Adrenal gland (tissue), 9 donors: ENCODE measurements at regions not wholly inside any gene's neighbourhood (a gene's known extent, or its start where the extent isn't known, plus 50 kb on each side); places are given as distances from the start of the nearest gene placed in this dataset.

Experiments
- DNase-seq, 7 donors: peaks; one replicate each; pipeline ENCODE4 v3.0.0-alpha.2; 2019 to 2020
- H3K27ac ChIP-seq, 5 donors: fragments of 200-600 bp; sonication (generic) in 4 of 5; 1 replicate in 3 of 5; 2 replicates in 2 of 5; pipeline versions ENCODE4 v1.5.1 to v1.8.0; 2016 to 2020; ENCODE audit warnings: mild to moderate bottlenecking in 1 of 5
- H3K27me3 ChIP-seq: fragments of 200-600 bp; 2 replicates; pipeline ENCODE4 v1.8.0; 2021
- H3K36me3 ChIP-seq, 2 donors: fragments of 200-600 bp; replicated peaks in 1 of 2; 1 replicate in 1 of 2; 2 replicates in 1 of 2; pipeline versions ENCODE4 v1.5.1 to v1.8.0; 2018 to 2022
- H3K4me1 ChIP-seq, 2 donors: fragments of 200-600 bp; replicated peaks in 1 of 2; 1 replicate in 1 of 2; 2 replicates in 1 of 2; pipeline versions ENCODE4 v1.5.1 to v1.8.0; 2018 to 2021
- H3K4me3 ChIP-seq, 4 donors: fragments of 200-600 bp; sonication (generic) in 3 of 4; one replicate each; pipeline ENCODE4 v1.5.1; 2016 to 2018
- H3K9me3 ChIP-seq, 3 donors: fragments of 200-600 bp; sonication (generic) in 1 of 3; replicated peaks in 1 of 3; 1 replicate in 2 of 3; 2 replicates in 1 of 3; pipeline versions ENCODE4 v1.5.1 to v1.8.0; 2016 to 2021
- CTCF ChIP-seq, 6 experiments: fragments of 450-650 bp in 4 of 6; fragments of 200-600 bp in 2 of 6; sonication (generic) in 1 of 6; IDR thresholded peaks; 1 replicate in 5 of 6; 2 replicates in 1 of 6; pipeline versions ENCODE4 v1.5.1 to v1.8.0; 2016 to 2021; ENCODE audit warnings: antibody characterized with exemption in 6 of 6, mild to moderate bottlenecking in 2 of 6, moderate library complexity in 1 of 6
- POLR2A ChIP-seq, 2 donors: fragments of 450-650 bp; IDR thresholded peaks; one replicate each; pipeline ENCODE4 v1.6.1; 2017; ENCODE audit warnings: antibody characterized with exemption in 2 of 2, mild to moderate bottlenecking in 2 of 2, moderate library complexity in 1 of 2
- WGBS, 4 donors: extraction: QIAGEN DNeasy Blood & Tissue Kit in 2 of 4; methylation state at CpG; one replicate each; pipeline versions ENCODE4 v1.1.5 to v1.1.7; 2013 to 2017; 5-methylcytosine and 5-hydroxymethylcytosine counted together
- intact Hi-C, 2 donors: fragments of 100-400 bp; cut with DNase I; formaldehyde crosslinking; loops; one replicate each; pipeline versions ENCODE4 v1.14.1 to v1.15.0; 2022 to 2023
- donor health status: healthy with polysubstance abuse.
- donor health status: Bipolar disorder and iron deficiency.
- donor health status: DM: yes; HTN: yes; CAD: no.
- donor health status: DM: no; HTN: no; CAD: no.
- donor health status: DM: no; HTN: no; CAD: no.

DNA sequence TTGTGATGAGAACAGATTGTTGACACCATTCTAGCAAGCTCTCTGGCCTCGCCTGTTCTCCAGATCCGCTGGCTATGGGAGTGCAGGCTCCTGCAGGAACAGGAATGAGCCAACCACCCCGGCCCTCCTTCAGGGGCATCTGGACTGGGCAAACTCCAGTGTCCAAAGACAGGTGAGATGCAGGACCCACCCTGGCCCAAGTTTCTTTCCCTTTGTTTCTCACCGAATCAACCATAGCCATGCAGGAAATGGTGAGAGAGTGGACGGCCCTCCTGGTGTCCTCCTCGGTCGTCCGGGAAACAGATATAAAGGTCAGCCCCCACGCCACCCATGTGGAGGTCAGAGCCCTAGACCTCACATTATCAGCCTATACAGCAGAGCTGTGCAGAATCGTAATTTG, 108.6 kb upstream of the IRX2 start:
- Histone ChIP-seq H3K27me3 (no peaks in the 10 kb centered on the region), H3K4me3 (no peak overlapping the region), H3K9me3 (no peaks in the 10 kb centered on the region), H3K4me1 (no peaks in the 10 kb centered on the region), H3K36me3 (no peaks in the 10 kb centered on the region), H3K27ac (no peak overlapping the region)
- intact Hi-C loops, result no loop called here
- TF ChIP-seq POLR2A (IDR thresholded peaks at IDR 0.05) (no peak), CTCF (IDR thresholded peaks at IDR 0.05) (no peak)
- WGBS, 4 donors, result 40 to 52% (median 48%) methylated on average over 10 of the region's 10 CpGs
- no peak for DNase-seq

GRCh38 chr5:2857837-2858236, 106.4 kb upstream of the IRX2 start:
- no peaks in the 10 kb centered on the region for H3K9me3 ChIP-seq
- no peak overlapping the region for H3K27ac ChIP-seq
- TF ChIP-seq CTCF (IDR thresholded peaks at IDR 0.05) (no peak), POLR2A (IDR thresholded peaks at IDR 0.05) (no peak)
- no peak overlapping the region for H3K4me3 ChIP-seq
- WGBS, 4 donors, result 46 to 60% (median 58%) methylated on average over 1 to 2 of the region's 2 CpGs; no CpG with 5 or more reads in 1 of the 4 donors
- intact Hi-C loops, result loop anchor here in 1 of 2 donors (10.0 kb wide), 1 partner anchor 493 kb away; no protein-coding TSS in a partner anchor
- no peaks in the 10 kb centered on the region for H3K27me3 ChIP-seq
- no peak for DNase-seq
- no peaks in the 10 kb centered on the region for H3K36me3 ChIP-seq
- H3K4me1 ChIP-seq, result no peaks in the 10 kb centered on the region

DNA sequence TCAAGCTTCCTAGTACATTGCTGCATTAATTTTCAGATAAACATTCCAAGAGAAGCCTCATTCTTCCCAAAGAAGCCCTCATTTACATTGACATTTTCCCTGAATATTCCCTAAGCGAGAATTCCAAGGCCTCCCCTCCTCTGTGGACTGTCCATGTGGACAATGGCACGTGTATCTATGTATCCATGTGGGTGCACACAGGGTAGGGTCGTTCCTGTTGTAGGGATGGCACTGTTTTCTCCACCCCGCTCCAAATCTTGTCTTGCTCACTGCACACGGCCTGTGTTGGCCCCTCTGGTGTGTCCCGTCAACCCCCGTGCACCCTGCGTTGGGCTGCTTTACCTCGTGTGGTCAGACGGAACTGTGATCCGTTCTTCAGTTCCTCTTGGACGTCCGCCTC, 104.7 kb upstream of the IRX2 start:
- Histone ChIP-seq H3K9me3 (no peaks in the 10 kb centered on the region), H3K4me3 (no peak overlapping the region), H3K27ac (no peak overlapping the region), H3K4me1 (no peaks in the 10 kb centered on the region), H3K27me3 (no peaks in the 10 kb centered on the region), H3K36me3 (no peaks in the 10 kb centered on the region)
- TF ChIP-seq CTCF (IDR thresholded peaks at IDR 0.05) (no peak), POLR2A (IDR thresholded peaks at IDR 0.05) (no peak)
- intact Hi-C loops, result loop anchor here in 1 of 2 donors (10.0 kb wide), 1 partner anchor 491 kb away; no protein-coding TSS in a partner anchor
- WGBS, 4 donors, result 77 to 87% (median 82%) methylated on average over 13 of the region's 13 CpGs
- DNase-seq, result no peak

- H3K27ac ChIP-seq, result no peak overlapping the region
- 67 to 88% (median 74%) methylated on average over 1 of the region's 1 CpG for WGBS, 4 donors
- H3K36me3 ChIP-seq, result no peaks in the 10 kb centered on the region
- TF ChIP-seq CTCF (IDR thresholded peaks at IDR 0.05), result no peak
- no peak for TF ChIP-seq POLR2A (IDR thresholded peaks at IDR 0.05)
- H3K9me3 ChIP-seq, result no peaks in the 10 kb centered on the region
- H3K4me3 ChIP-seq, result no peak overlapping the region
- H3K27me3 ChIP-seq, result no peaks in the 10 kb centered on the region
- DNase-seq, result no peak
- intact Hi-C loops, result loop anchor here in 1 of 2 donors (10.0 kb wide), 1 partner anchor 488 kb away; no protein-coding TSS in a partner anchor
- no peaks in the 10 kb centered on the region for H3K4me1 ChIP-seq
These were observed 101.0 kb upstream of the IRX2 start for GRCh38 chr5:2852446-2852845.
